Neuron (in vitro differentiated cells): ENCODE measurements at regions not wholly inside any gene's neighbourhood (a gene's known extent, or its start where the extent isn't known, plus 50 kb on each side); places are given as distances from the start of the nearest gene placed in this dataset.
"Not testable (repeated sequence)": the region's sequence is repeated elsewhere in the genome, so short reads cannot be mapped to it uniquely, and the experiment has no call there.

Experiments used
- H2AFZ ChIP-seq: one replicate; pipeline ENCODE4 v1.6.1; 2013; ENCODE audit warnings: low read depth, mild to moderate bottlenecking, inconsistent platforms, low read length, moderate library complexity
- H3K27me3 ChIP-seq: one replicate; pipeline ENCODE4 v1.6.1; 2013; ENCODE audit warnings: low read length; ENCODE audit not compliant: insufficient read depth
- H3K36me3 ChIP-seq: one replicate; pipeline ENCODE4 v1.6.1; 2013; ENCODE audit warnings: low read length; ENCODE audit not compliant: insufficient read depth
- H3K4me1 ChIP-seq: one replicate; pipeline ENCODE4 v1.6.1; 2013; ENCODE audit warnings: low read length; ENCODE audit not compliant: insufficient read depth
- H3K4me3 ChIP-seq: 2 replicates; pipeline ENCODE4 v1.5.1; 2013; ENCODE audit warnings: mild to moderate bottlenecking, low read length, moderate library complexity
- H3K9me3 ChIP-seq: one replicate; pipeline ENCODE4 v1.6.1; 2013; ENCODE audit warnings: low read length

GRCh38 chr7:106565428-106565827, 95.5 kb downstream of the CCDC71L start:
- Histone ChIP-seq H2AFZ (no peak overlapping the region), H3K9me3 (no peaks in the 10 kb centered on the region), H3K36me3 (no peaks in the 10 kb centered on the region), H3K4me1 (peaks cover 3% of the 10 kb centered on the region), H3K27me3 (no peaks in the 10 kb centered on the region), H3K4me3 (no peak overlapping the region)

GRCh38 chr7:106563466-106564150, 97.3 kb downstream of the CCDC71L start:
- Histone ChIP-seq H3K9me3 (no peaks in the 10 kb centered on the region), H3K27me3 (no peaks in the 10 kb centered on the region), H3K4me1 (peaks cover 3% of the 10 kb centered on the region), H3K36me3 (no peaks in the 10 kb centered on the region), H2AFZ (no peak overlapping the region), H3K4me3 (no peak overlapping the region)

GRCh38 chr7:106562711-106563366, 98.1 kb downstream of the CCDC71L start:
- Histone ChIP-seq H3K9me3 (no peaks in the 10 kb centered on the region), H2AFZ (no peak overlapping the region), H3K4me1 (no peaks in the 10 kb centered on the region), H3K27me3 (no peaks in the 10 kb centered on the region), H3K4me3 (no peak overlapping the region), H3K36me3 (no peaks in the 10 kb centered on the region)

- Histone ChIP-seq H2AFZ (no peak overlapping the region), H3K9me3 (no peaks in the 10 kb centered on the region), H3K4me3 (no peak overlapping the region), H3K36me3 (no peaks in the 10 kb centered on the region), H3K27me3 (no peaks in the 10 kb centered on the region), H3K4me1 (no peaks in the 10 kb centered on the region)
Observed at GRCh38 chr7:106561666-106562411, 99.1 kb downstream of the CCDC71L start.

- no peaks in the 10 kb centered on the region for H3K27me3 ChIP-seq
- no peaks in the 10 kb centered on the region for H3K4me1 ChIP-seq
- H3K9me3 ChIP-seq, result no peaks in the 10 kb centered on the region
- no peaks in the 10 kb centered on the region for H3K36me3 ChIP-seq
- no peak overlapping the region for H2AFZ ChIP-seq
- no peak overlapping the region for H3K4me3 ChIP-seq
Observed at GRCh38 chr7:106561151-106561550, 99.8 kb downstream of the CCDC71L start.

- no peak overlapping the region for H3K4me3 ChIP-seq
- H3K4me1 ChIP-seq, result no peaks in the 10 kb centered on the region
- H3K9me3 ChIP-seq, result no peaks in the 10 kb centered on the region
- H3K27me3 ChIP-seq, result no peaks in the 10 kb centered on the region
- H3K36me3 ChIP-seq, result no peaks in the 10 kb centered on the region
- H2AFZ ChIP-seq, result no peak overlapping the region
Observed at GRCh38 chr7:106560482-106560881, 100.5 kb downstream of the CCDC71L start.

GRCh38 chr7:106556244-106556643, 104.7 kb downstream of the CCDC71L start:
- H3K9me3 ChIP-seq, H3K27me3 ChIP-seq, H3K4me1 ChIP-seq, H2AFZ ChIP-seq, H3K4me3 ChIP-seq, H3K36me3 ChIP-seq: not testable (repeated sequence)

GRCh38 chr7:106554623-106555022, 106.3 kb downstream of the CCDC71L start:
- H3K36me3 ChIP-seq, H2AFZ ChIP-seq, H3K27me3 ChIP-seq, H3K4me1 ChIP-seq, H3K9me3 ChIP-seq, H3K4me3 ChIP-seq: not testable (repeated sequence)

- no peaks in the 10 kb centered on the region for H3K27me3 ChIP-seq
Observed at GRCh38 chr7:106553446-106553836, 107.5 kb downstream of the CCDC71L start.

GRCh38 chr7:106552645-106553445, 108.1 kb downstream of the CCDC71L start:
- H2AFZ ChIP-seq, result no peak overlapping the region
- no peaks in the 10 kb centered on the region for H3K9me3 ChIP-seq

More at GRCh38 chr7:106553446-106553836, 107.5 kb downstream of the CCDC71L start:
- no peaks in the 10 kb centered on the region for H3K9me3 ChIP-seq
- H2AFZ ChIP-seq, result no peak overlapping the region
- no peaks in the 10 kb centered on the region for H3K4me1 ChIP-seq
- H3K4me3 ChIP-seq, result no peak overlapping the region
- no peaks in the 10 kb centered on the region for H3K36me3 ChIP-seq

GRCh38 chr7:106551936-106552335, 109.0 kb downstream of the CCDC71L start:
- Histone ChIP-seq H2AFZ (no peak overlapping the region), H3K4me3 (no peak overlapping the region), H3K27me3 (no peaks in the 10 kb centered on the region), H3K36me3 (no peaks in the 10 kb centered on the region), H3K4me1 (no peaks in the 10 kb centered on the region), H3K9me3 (no peaks in the 10 kb centered on the region)

More at GRCh38 chr7:106552645-106553445, 108.1 kb downstream of the CCDC71L start:
- H3K4me3 ChIP-seq, result no peak overlapping the region
- no peaks in the 10 kb centered on the region for H3K27me3 ChIP-seq
- no peaks in the 10 kb centered on the region for H3K4me1 ChIP-seq
- no peaks in the 10 kb centered on the region for H3K36me3 ChIP-seq

GRCh38 chr7:106548491-106548890, 112.5 kb downstream of the CCDC71L start:
- Histone ChIP-seq H2AFZ (no peak overlapping the region), H3K9me3 (no peaks in the 10 kb centered on the region), H3K36me3 (no peaks in the 10 kb centered on the region), H3K27me3 (no peaks in the 10 kb centered on the region), H3K4me1 (no peaks in the 10 kb centered on the region), H3K4me3 (no peak overlapping the region)

GRCh38 chr7:106545275-106545674, 115.7 kb downstream of the CCDC71L start:
- no peaks in the 10 kb centered on the region for H3K27me3 ChIP-seq
- no peaks in the 10 kb centered on the region for H3K36me3 ChIP-seq
- H3K4me3 ChIP-seq, result no peak overlapping the region
- no peak overlapping the region for H2AFZ ChIP-seq
- H3K9me3 ChIP-seq, result no peaks in the 10 kb centered on the region
- no peaks in the 10 kb centered on the region for H3K4me1 ChIP-seq
